ACC112 (cell line): ENCODE measurements at regions not wholly inside any gene's neighbourhood (a gene's known extent, or its start where the extent isn't known, plus 50 kb on each side); places are given as distances from the start of the nearest gene placed in this dataset.

Experiments used
- H2AFZ ChIP-seq: fragments of 200-600 bp; sonication (generic); one replicate; pipeline ENCODE4 v1.6.0; 2017; ENCODE audit warnings: antibody characterized with exemption, low read length; ENCODE audit not compliant: unreplicated experiment
- H3K27ac ChIP-seq: fragments of 200-600 bp; sonication (generic); 2 replicates; pipeline ENCODE4 v1.5.1; 2014; ENCODE audit warnings: low read depth, mild to moderate bottlenecking, antibody characterized with exemption, low read length, moderate library complexity
- H3K27me3 ChIP-seq: fragments of 200-600 bp; sonication (generic); 2 replicates; pipeline ENCODE4 v1.6.1; 2014; ENCODE audit warnings: mild to moderate bottlenecking, antibody characterized with exemption, low read length, moderate library complexity, mixed read lengths; ENCODE audit not compliant: insufficient read depth
- H3K36me3 ChIP-seq: fragments of 200-600 bp; sonication (generic); 2 replicates; pipeline ENCODE4 v1.6.1; 2016; ENCODE audit warnings: mild to moderate bottlenecking, antibody characterized with exemption, low read length, moderate library complexity, mixed read lengths; ENCODE audit not compliant: insufficient read depth
- H3K4me1 ChIP-seq: fragments of 200-600 bp; sonication (generic); one replicate; pipeline ENCODE4 v1.6.1; 2016; ENCODE audit warnings: low read length, mixed read lengths; ENCODE audit not compliant: insufficient read depth, unreplicated experiment, control insufficient read depth
- H3K4me3 ChIP-seq: fragments of 200-600 bp; sonication (generic); 2 replicates; pipeline ENCODE4 v1.5.1; 2014; ENCODE audit warnings: mild to moderate bottlenecking, low read depth, low read length
- H3K79me2 ChIP-seq: fragments of 200-600 bp; sonication (generic); one replicate; pipeline ENCODE4 v1.6.0; 2016; ENCODE audit warnings: low read length; ENCODE audit not compliant: control insufficient read depth, unreplicated experiment, insufficient read depth

- Histone ChIP-seq H3K36me3 (no peaks in the 10 kb centered on the region), H3K79me2 (no peaks in the 10 kb centered on the region), H3K4me3 (no peak overlapping the region), H2AFZ (no peak overlapping the region), H3K4me1 (no peaks in the 10 kb centered on the region), H3K27me3 (no peaks in the 10 kb centered on the region), H3K27ac (no peak overlapping the region)
Measured at GRCh38 chr13:109374609-109375200, 411.7 kb downstream of the IRS2 start.

DNA sequence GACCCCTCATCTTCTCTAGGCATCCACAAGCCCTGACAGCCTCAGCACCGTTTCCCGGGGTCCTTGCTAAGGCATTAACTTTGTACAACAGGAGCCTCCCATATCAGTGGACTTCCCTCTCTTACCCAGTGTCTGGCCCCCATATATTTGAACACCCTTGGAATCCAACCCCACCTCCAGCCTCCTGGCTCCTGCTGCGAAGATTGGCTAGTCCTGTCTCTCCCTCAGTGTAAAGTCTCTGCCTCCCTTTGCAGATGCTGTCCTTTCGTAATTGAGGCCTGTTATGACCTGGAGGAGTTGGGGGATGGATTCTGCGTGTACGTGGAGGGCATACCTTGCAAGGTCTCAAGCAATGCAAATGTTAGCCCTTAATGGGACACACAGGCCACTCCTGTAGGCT, 413.7 kb downstream of the IRS2 start:
- Histone ChIP-seq H3K4me1 (no peaks in the 10 kb centered on the region), H3K4me3 (no peak overlapping the region), H3K36me3 (no peaks in the 10 kb centered on the region), H3K79me2 (no peaks in the 10 kb centered on the region), H2AFZ (no peak overlapping the region), H3K27ac (no peak overlapping the region), H3K27me3 (no peaks in the 10 kb centered on the region)

DNA sequence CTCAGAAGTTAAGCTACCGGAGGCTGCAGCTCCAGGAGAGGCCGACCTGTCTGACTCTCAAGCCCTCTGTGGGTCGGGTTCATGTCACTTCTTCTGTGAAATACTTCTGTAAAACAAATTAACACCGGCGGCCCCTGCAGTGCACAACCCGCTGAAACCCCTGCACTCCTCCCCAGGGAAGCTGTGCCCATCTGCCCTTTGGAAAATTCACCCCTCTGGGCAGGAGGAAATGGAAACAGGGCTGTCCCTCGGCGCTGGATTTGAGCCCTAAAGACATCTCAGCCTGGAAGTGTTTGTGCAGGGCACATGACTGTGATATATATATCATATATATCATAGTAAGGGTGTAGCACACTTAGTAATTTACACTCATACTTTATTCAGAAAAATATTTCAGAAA, 415.3 kb downstream of the IRS2 start:
- no peak overlapping the region for H3K4me3 ChIP-seq
- no peaks in the 10 kb centered on the region for H3K4me1 ChIP-seq
- no peaks in the 10 kb centered on the region for H3K79me2 ChIP-seq
- no peak overlapping the region for H3K27ac ChIP-seq
- H3K27me3 ChIP-seq = no peaks in the 10 kb centered on the region
- H3K36me3 ChIP-seq = no peaks in the 10 kb centered on the region
- no peak overlapping the region for H2AFZ ChIP-seq

GRCh38 chr13:109370496-109370895, 415.9 kb downstream of the IRS2 start:
- Histone ChIP-seq H3K79me2 (no peaks in the 10 kb centered on the region), H3K27me3 (no peaks in the 10 kb centered on the region), H3K4me3 (no peak overlapping the region), H3K36me3 (no peaks in the 10 kb centered on the region), H3K4me1 (no peaks in the 10 kb centered on the region), H2AFZ (no peak overlapping the region), H3K27ac (no peak overlapping the region)

DNA sequence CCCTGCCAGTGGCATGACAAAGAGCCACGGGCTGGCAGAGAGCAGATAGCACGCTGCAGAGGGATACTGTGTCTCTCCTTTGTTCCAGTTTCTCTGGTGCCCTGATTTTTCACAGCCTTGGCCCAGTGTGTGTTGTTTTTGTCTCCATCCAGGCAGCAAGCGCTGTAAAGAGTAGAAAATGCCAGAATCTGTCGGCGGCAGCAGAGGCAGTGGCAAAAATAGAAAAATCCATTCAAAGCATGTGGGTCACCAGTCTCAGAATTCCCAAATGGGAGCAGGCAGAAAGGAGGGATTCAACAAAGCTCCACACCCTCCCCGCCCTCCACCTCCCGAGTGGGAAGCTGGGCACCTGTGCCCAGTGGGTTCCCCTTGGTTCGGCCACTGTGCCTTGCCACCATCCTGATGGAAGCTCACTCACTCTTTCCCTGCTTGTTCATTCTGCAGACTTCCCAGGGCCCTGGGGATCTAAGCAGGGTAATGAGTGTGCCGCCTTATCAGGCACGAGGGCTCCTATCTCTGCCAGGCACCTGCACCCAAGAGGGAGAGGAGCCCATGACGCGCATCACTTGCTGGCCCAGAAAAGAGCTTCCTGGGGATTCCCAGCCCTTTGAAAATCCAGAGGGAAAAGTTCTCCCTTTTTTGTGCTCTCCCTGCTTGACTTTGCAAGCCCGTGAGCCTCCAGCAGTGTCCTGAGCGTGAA, 416.9 kb downstream of the IRS2 start:
- Histone ChIP-seq H2AFZ (no peak overlapping the region), H3K79me2 (no peaks in the 10 kb centered on the region), H3K27ac (no peak overlapping the region), H3K27me3 (no peaks in the 10 kb centered on the region), H3K4me1 (no peaks in the 10 kb centered on the region), H3K4me3 (no peak overlapping the region), H3K36me3 (no peaks in the 10 kb centered on the region)

DNA sequence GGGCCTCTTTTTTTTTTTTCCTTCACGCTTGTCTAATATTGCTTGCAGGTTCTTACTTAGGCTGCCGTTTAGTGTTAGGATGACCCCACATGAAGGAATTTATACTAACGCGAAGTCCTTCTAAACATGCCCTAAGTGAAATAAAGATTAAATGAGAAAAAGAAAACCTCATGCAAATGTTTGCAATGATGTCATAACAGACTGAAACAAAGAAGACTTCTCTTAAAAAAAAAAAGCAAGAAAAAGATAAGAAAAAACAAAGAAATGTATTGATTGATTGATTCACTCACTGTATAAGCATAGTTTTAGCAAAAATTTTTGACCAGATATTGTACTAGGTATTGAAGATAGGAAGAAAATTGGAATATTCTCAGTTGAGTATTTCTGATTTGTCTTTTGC, 418.2 kb downstream of the IRS2 start:
- Histone ChIP-seq H2AFZ (no peak overlapping the region), H3K36me3 (no peaks in the 10 kb centered on the region), H3K4me1 (no peaks in the 10 kb centered on the region), H3K27me3 (no peaks in the 10 kb centered on the region), H3K27ac (no peak overlapping the region), H3K4me3 (no peak overlapping the region), H3K79me2 (no peaks in the 10 kb centered on the region)

GRCh38 chr13:109366525-109366924, 419.9 kb downstream of the IRS2 start:
- H3K4me3 ChIP-seq = no peak overlapping the region
- no peaks in the 10 kb centered on the region for H3K4me1 ChIP-seq
- H3K27ac ChIP-seq = no peak overlapping the region
- H3K36me3 ChIP-seq = no peaks in the 10 kb centered on the region
- no peak overlapping the region for H2AFZ ChIP-seq
- no peaks in the 10 kb centered on the region for H3K27me3 ChIP-seq
- no peaks in the 10 kb centered on the region for H3K79me2 ChIP-seq

GRCh38 chr13:109363431-109363830, 423.0 kb downstream of the IRS2 start:
- Histone ChIP-seq H3K79me2 (no peaks in the 10 kb centered on the region), H3K27me3 (no peaks in the 10 kb centered on the region), H3K4me3 (no peak overlapping the region), H3K4me1 (no peaks in the 10 kb centered on the region), H2AFZ (no peak overlapping the region), H3K36me3 (no peaks in the 10 kb centered on the region), H3K27ac (no peak overlapping the region)

DNA sequence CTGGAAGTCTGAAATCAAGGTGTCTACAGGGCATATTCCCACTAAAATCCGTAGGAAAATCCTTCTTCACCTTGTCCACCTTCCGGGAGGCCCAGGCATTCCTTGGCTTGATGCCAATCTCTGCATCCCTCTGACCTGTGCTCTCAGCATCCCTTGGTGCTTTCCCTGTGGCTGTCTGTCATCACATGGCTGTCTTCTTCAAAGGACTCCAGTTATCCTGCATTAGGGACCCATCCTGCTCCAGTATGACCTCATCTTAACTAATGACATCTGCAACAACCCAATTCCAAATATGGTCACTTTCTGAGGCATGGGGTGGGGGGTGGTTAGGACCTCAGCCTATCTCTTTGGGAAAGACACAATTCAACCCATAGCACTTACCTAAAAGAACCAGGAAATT, 423.8 kb downstream of the IRS2 start:
- H2AFZ ChIP-seq = no peak overlapping the region
- H3K4me3 ChIP-seq = no peak overlapping the region
- H3K27me3 ChIP-seq = no peaks in the 10 kb centered on the region
- H3K79me2 ChIP-seq = no peaks in the 10 kb centered on the region
- H3K4me1 ChIP-seq = no peaks in the 10 kb centered on the region
- H3K36me3 ChIP-seq = no peaks in the 10 kb centered on the region
- no peak overlapping the region for H3K27ac ChIP-seq

DNA sequence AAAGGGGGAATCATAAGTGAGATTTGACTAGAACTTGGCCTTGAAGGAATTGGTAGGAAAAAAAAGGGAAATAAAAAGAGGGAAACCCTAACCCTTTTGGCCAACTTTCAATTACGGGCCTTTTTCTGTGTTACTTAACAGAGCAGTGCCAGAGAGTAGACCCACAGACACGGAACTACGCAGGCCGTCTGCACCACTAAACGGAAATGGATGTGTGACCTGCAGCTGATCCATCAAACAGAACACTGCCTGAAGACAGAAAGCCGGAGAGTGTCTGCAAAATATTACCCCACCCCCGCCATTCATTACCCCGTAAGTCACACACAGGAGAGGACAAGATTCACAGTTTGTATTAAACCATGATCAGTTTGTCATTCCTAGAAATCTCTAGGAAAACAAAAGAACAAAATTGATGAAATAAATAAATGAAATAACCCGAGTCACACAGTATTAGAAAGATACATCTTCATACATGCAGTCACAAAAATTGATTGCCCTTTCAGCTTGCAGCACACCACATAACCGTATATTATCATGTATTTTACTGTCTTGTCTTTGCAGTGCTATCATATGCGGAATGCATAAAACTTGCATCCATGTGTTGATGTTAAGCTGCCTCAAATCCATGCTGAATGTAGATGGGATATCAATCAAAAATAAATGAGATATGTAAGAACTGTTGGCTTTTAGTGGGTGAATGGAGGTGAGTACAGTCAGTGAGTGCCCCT, 424.7 kb downstream of the IRS2 start:
- Histone ChIP-seq H3K36me3 (no peaks in the 10 kb centered on the region), H3K4me1 (no peaks in the 10 kb centered on the region), H3K27me3 (no peaks in the 10 kb centered on the region), H3K79me2 (no peaks in the 10 kb centered on the region), H3K4me3 (no peak overlapping the region), H3K27ac (no peak overlapping the region), H2AFZ (no peak overlapping the region)
